Trophoblast cell (in vitro differentiated cells and primary cell): ENCODE measurements at regions not wholly inside any gene's neighbourhood (a gene's known extent, or its start where the extent isn't known, plus 50 kb on each side); places are given as distances from the start of the nearest gene placed in this dataset.

Experiments used
- DNase-seq, 2 donors: peaks; one replicate each; pipeline ENCODE4 v3.0.0-alpha.2; 2016
- H2AFZ ChIP-seq: 2 replicates; pipeline ENCODE4 v1.6.1; 2013; ENCODE audit warnings: low read length, moderate library complexity, mild to moderate bottlenecking; ENCODE audit not compliant: insufficient read depth, poor library complexity
- H2AK5ac ChIP-seq: 2 replicates; pipeline ENCODE4 v1.6.1; 2013; ENCODE audit warnings: mild to moderate bottlenecking, low read length
- H2BK120ac ChIP-seq: 2 replicates; pipeline ENCODE4 v1.6.1; 2013; ENCODE audit warnings: low read length, mild to moderate bottlenecking, moderate library complexity; ENCODE audit not compliant: insufficient read depth, poor library complexity
- H2BK12ac ChIP-seq: 2 replicates; pipeline ENCODE4 v1.6.1; 2013; ENCODE audit warnings: mild to moderate bottlenecking, low read length, moderate library complexity
- H2BK5ac ChIP-seq: 2 replicates; pipeline ENCODE4 v1.6.1; 2013; ENCODE audit warnings: low read length, low read depth, moderate library complexity, mild to moderate bottlenecking; ENCODE audit not compliant: poor library complexity
- H3K14ac ChIP-seq: 2 replicates; pipeline ENCODE4 v1.6.1; 2013; ENCODE audit warnings: mild to moderate bottlenecking, low read length
- H3K18ac ChIP-seq: 2 replicates; pipeline ENCODE4 v1.6.1; 2013; ENCODE audit warnings: mild to moderate bottlenecking, low read length
- H3K23ac ChIP-seq: 2 replicates; pipeline ENCODE4 v1.6.1; 2013; ENCODE audit warnings: low read length
- H3K27ac ChIP-seq: 2 replicates; pipeline ENCODE4 v1.5.1; 2013; ENCODE audit warnings: low read depth, mild to moderate bottlenecking, inconsistent platforms, low read length, moderate library complexity
- H3K27me3 ChIP-seq: 2 replicates; pipeline ENCODE4 v1.6.1; 2013; ENCODE audit warnings: inconsistent platforms, mild to moderate bottlenecking, low read length, moderate library complexity; ENCODE audit not compliant: insufficient read depth
- H3K36me3 ChIP-seq, 2 experiments: 1 replicate in 1 of 2; 2 replicates in 1 of 2; pipeline ENCODE4 v1.6.1; 2013; ENCODE audit warnings: low read length in 2 of 2, mild to moderate bottlenecking in 2 of 2, moderate library complexity in 1 of 2; ENCODE audit not compliant: insufficient read depth in 2 of 2, control insufficient read depth in 1 of 2
- H3K4ac ChIP-seq: 2 replicates; pipeline ENCODE4 v1.6.1; 2013; ENCODE audit warnings: low read depth, mild to moderate bottlenecking, low read length, moderate library complexity
- H3K4me1 ChIP-seq, 2 experiments: 1 replicate in 1 of 2; 2 replicates in 1 of 2; pipeline ENCODE4 v1.6.1; 2013; ENCODE audit warnings: low read length in 2 of 2, mild to moderate bottlenecking in 2 of 2, moderate library complexity in 1 of 2; ENCODE audit not compliant: insufficient read depth in 2 of 2, control insufficient read depth in 1 of 2
- H3K4me2 ChIP-seq: 2 replicates; pipeline ENCODE4 v1.6.1; 2013; ENCODE audit warnings: inconsistent platforms, mild to moderate bottlenecking, low read length, moderate library complexity
- H3K4me3 ChIP-seq: 2 replicates; pipeline ENCODE4 v1.5.1; 2013; ENCODE audit warnings: mild to moderate bottlenecking, low read depth, low read length, inconsistent platforms
- H3K79me1 ChIP-seq: one replicate; pipeline ENCODE4 v1.6.1; 2013; ENCODE audit warnings: low read length
- H3K79me2 ChIP-seq: 2 replicates; pipeline ENCODE4 v1.6.1; 2013; ENCODE audit warnings: low read length, mild to moderate bottlenecking; ENCODE audit not compliant: control insufficient read depth, insufficient read depth, poor library complexity
- H3K9ac ChIP-seq: 2 replicates; pipeline ENCODE4 v1.6.1; 2013; ENCODE audit warnings: mild to moderate bottlenecking, low read length
- H3K9me3 ChIP-seq: 2 replicates; pipeline ENCODE4 v1.6.1; 2013; ENCODE audit warnings: low read depth, mild to moderate bottlenecking, control low read depth, inconsistent platforms, low read length; ENCODE audit not compliant: insufficient read depth
- H4K12ac ChIP-seq: 2 replicates; pipeline ENCODE4 v1.6.1; 2013; ENCODE audit warnings: low read depth, mild to moderate bottlenecking, low read length, moderate library complexity
- H4K8ac ChIP-seq: 2 replicates; pipeline ENCODE4 v1.6.1; 2013; ENCODE audit warnings: low read depth, mild to moderate bottlenecking, low read length, moderate library complexity
- H4K91ac ChIP-seq: one replicate; pipeline ENCODE4 v1.6.1; 2013; ENCODE audit warnings: low read depth, mild to moderate bottlenecking, low read length, moderate library complexity
- WGBS: extraction: QIAGEN DNeasy Blood & Tissue Kit; methylation state at CpG from one replicate; pipeline ENCODE4 v1.1.7; 2013; ENCODE audit warnings: missing lambda C conversion rate; ENCODE audit not compliant: insufficient read length, insufficient coverage; ENCODE audit errors: extremely low coverage; 5-methylcytosine and 5-hydroxymethylcytosine counted together

GRCh38 chr4:123846561-123846960, 450.0 kb downstream of the SPRY1 start:
- no peak overlapping the region for H2BK12ac ChIP-seq
- H3K4me2 ChIP-seq: no peak overlapping the region
- no peak overlapping the region for H2BK120ac ChIP-seq
- H3K27me3 ChIP-seq: no peaks in the 10 kb centered on the region
- H3K9ac ChIP-seq: no peak overlapping the region
- H2BK5ac ChIP-seq: no peak overlapping the region
- no peaks in the 10 kb centered on the region for H3K79me2 ChIP-seq
- H2AK5ac ChIP-seq: no peak overlapping the region
- no peak overlapping the region for H3K27ac ChIP-seq
- no peak overlapping the region for H2AFZ ChIP-seq
- no peak overlapping the region for H3K18ac ChIP-seq
- H4K91ac ChIP-seq: no peak overlapping the region
- no peaks in the 10 kb centered on the region for H3K4me1 ChIP-seq
- no peak overlapping the region for H3K4ac ChIP-seq
- H3K4me3 ChIP-seq: no peak overlapping the region
- DNase-seq: no peak
- H3K36me3 ChIP-seq: no peaks in the 10 kb centered on the region
- no peak overlapping the region for H4K8ac ChIP-seq
- H3K23ac ChIP-seq: no peak overlapping the region
- H3K79me1 ChIP-seq: no peaks in the 10 kb centered on the region
- no peak overlapping the region for H3K14ac ChIP-seq
- no peak overlapping the region for H4K12ac ChIP-seq
- H3K9me3 ChIP-seq: peaks cover 5% of the 10 kb centered on the region

- Histone ChIP-seq H2AFZ (no peak overlapping the region), H3K18ac (no peak overlapping the region), H2BK120ac (no peak overlapping the region), H3K9me3 (peaks cover 5% of the 10 kb centered on the region), H3K4me3 (no peak overlapping the region), H3K14ac (no peak overlapping the region), H3K27me3 (no peaks in the 10 kb centered on the region), H4K12ac (no peak overlapping the region), H3K4me1 (no peaks in the 10 kb centered on the region), H4K8ac (no peak overlapping the region), H3K36me3 (no peaks in the 10 kb centered on the region), H2BK12ac (no peak overlapping the region), H3K23ac (no peak overlapping the region), H2BK5ac (no peak overlapping the region), H2AK5ac (no peak overlapping the region), H3K27ac (no peak overlapping the region), H3K79me2 (no peaks in the 10 kb centered on the region), H3K4me2 (no peak overlapping the region), H3K79me1 (no peaks in the 10 kb centered on the region), H4K91ac (no peak overlapping the region), H3K4ac (no peak overlapping the region), H3K9ac (no peak overlapping the region)
- WGBS: no CpG with 5 or more reads among the region's 1 CpG
- DNase-seq: no peak
These were observed 452.0 kb downstream of the SPRY1 start for GRCh38 chr4:123848606-123849005.

DNA sequence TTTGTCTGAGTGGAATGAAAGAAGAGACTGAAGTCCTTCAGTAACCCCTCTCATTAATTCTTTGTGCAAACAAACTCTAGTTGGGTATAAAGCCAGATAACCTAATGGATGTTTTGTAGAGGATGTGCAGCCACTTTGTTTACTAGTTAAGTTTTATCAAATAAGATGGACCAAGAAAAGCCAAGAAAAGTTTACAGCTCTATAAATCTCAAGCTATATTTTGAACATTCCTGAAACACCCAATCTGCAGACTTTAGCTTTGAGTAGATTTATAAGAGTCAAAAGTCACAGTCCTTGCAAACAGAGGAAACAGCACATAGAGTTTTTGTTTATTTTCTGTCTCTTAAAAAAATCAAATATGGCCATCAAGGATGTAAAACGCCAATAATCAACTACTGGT, 452.9 kb downstream of the SPRY1 start:
- DNase-seq: no peak
- Histone ChIP-seq H3K4me1 (no peaks in the 10 kb centered on the region), H3K9ac (no peak overlapping the region), H4K8ac (no peak overlapping the region), H3K79me1 (no peaks in the 10 kb centered on the region), H3K27ac (no peak overlapping the region), H2BK12ac (no peak overlapping the region), H2AFZ (no peak overlapping the region), H4K91ac (no peak overlapping the region), H3K36me3 (no peaks in the 10 kb centered on the region), H3K4ac (no peak overlapping the region), H4K12ac (no peak overlapping the region), H3K18ac (no peak overlapping the region), H2AK5ac (no peak overlapping the region), H3K27me3 (no peaks in the 10 kb centered on the region), H3K4me3 (no peak overlapping the region), H3K14ac (no peak overlapping the region), H2BK120ac (no peak overlapping the region), H3K79me2 (no peaks in the 10 kb centered on the region), H2BK5ac (no peak overlapping the region), H3K9me3 (peaks cover 3% of the 10 kb centered on the region), H3K4me2 (no peak overlapping the region), H3K23ac (no peak overlapping the region)
- WGBS: no CpG with 5 or more reads among the region's 1 CpG

- Histone ChIP-seq H3K4me2 (no peak overlapping the region), H2BK5ac (no peak overlapping the region), H2AK5ac (no peak overlapping the region), H2BK12ac (no peak overlapping the region), H3K4me1 (no peaks in the 10 kb centered on the region), H3K18ac (no peak overlapping the region), H3K79me1 (no peaks in the 10 kb centered on the region), H2BK120ac (no peak overlapping the region), H3K4me3 (no peak overlapping the region), H3K27ac (no peak overlapping the region), H3K9ac (no peak overlapping the region), H3K23ac (no peak overlapping the region), H3K79me2 (no peaks in the 10 kb centered on the region), H3K27me3 (no peaks in the 10 kb centered on the region), H3K4ac (no peak overlapping the region), H4K91ac (no peak overlapping the region), H2AFZ (no peak overlapping the region), H3K14ac (no peak overlapping the region), H3K9me3 (no peaks in the 10 kb centered on the region), H3K36me3 (no peaks in the 10 kb centered on the region), H4K8ac (no peak overlapping the region), H4K12ac (no peak overlapping the region)
- no peak for DNase-seq
- no CpG with 5 or more reads among the region's 3 CpGs for WGBS
These were observed 454.9 kb downstream of the SPRY1 start for GRCh38 chr4:123851521-123851920.
